ENCODE measurements at regions not wholly inside any gene's neighbourhood (a gene's known extent, or its start where the extent isn't known, plus 50 kb on each side); places are given as distances from the start of the nearest gene placed in this dataset.

DNA sequence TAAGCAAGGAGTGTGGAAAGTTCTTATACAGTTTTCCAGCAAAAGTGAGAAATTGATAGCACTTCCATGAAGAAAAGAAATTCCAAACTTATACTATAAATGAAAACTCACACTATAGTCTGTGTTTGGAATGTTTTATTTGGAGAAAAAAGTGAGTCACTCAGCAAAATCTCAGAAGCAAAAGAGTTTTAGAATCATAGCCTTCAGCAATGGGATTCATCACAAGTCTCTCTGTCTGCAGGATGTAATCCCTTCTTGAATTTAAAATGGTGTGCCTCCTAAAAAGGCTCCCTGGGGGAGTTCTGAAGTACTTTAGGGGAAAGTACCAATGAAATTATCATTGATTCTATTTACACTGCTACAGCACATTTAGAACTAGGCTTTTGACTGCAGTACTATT is 756.4 kb downstream of the XPNPEP1 start:
- CTCF ChIA-PET = no interaction called here
- H3K27me3 ChIP-seq (ENCODE audit: insufficient read depth, low read depth) = no peaks in the 10 kb centered on the region
- H3K79me2 ChIP-seq (ENCODE audit: low read depth) = no peaks in the 10 kb centered on the region
- POLR2A ChIA-PET (ENCODE audit: unreplicated experiment) = no interaction called here
- no peak overlapping the region for H3K4me2 ChIP-seq
- no peaks in the 10 kb centered on the region for H3K9me3 ChIP-seq (ENCODE audit: insufficient read depth, low read depth)
- H3F3A ChIP-seq (ENCODE audit: insufficient read depth, low read depth) = no peaks in the 10 kb centered on the region
- no peak overlapping the region for H2AFZ ChIP-seq
- H3K36me3 ChIP-seq (ENCODE audit: low read depth) = no peaks in the 10 kb centered on the region
- no peaks in the 10 kb centered on the region for H3K9me2 ChIP-seq (ENCODE audit: insufficient read depth)
- no peak for TF ChIP-seq EZH2 (IDR thresholded peaks at IDR 0.05; ENCODE audit: low read depth)
- TF ChIP-seq, protein P1, sequence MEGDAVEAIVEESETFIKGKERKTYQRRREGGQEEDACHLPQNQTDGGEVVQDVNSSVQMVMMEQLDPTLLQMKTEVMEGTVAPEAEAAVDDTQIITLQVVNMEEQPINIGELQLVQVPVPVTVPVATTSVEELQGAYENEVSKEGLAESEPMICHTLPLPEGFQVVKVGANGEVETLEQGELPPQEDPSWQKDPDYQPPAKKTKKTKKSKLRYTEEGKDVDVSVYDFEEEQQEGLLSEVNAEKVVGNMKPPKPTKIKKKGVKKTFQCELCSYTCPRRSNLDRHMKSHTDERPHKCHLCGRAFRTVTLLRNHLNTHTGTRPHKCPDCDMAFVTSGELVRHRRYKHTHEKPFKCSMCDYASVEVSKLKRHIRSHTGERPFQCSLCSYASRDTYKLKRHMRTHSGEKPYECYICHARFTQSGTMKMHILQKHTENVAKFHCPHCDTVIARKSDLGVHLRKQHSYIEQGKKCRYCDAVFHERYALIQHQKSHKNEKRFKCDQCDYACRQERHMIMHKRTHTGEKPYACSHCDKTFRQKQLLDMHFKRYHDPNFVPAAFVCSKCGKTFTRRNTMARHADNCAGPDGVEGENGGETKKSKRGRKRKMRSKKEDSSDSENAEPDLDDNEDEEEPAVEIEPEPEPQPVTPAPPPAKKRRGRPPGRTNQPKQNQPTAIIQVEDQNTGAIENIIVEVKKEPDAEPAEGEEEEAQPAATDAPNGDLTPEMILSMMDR (conservative IDR thresholded peaks at IDR 0.05) = no peak
- no peaks in the 10 kb centered on the region for H4K20me1 ChIP-seq (ENCODE audit: insufficient read depth)
- H3K4me3 ChIP-seq = no peak overlapping the region
- no peak overlapping the region for H3K27ac ChIP-seq
- no peak for DNase-seq
- intact Hi-C loops (cut with micrococcal nuclease; ENCODE audit: unreplicated experiment) = no loop called here
- BruUV-seq (replicated peaks) = no TSS peak
- no peaks in the 10 kb centered on the region for H3K4me1 ChIP-seq (replicated peaks; ENCODE audit: insufficient read depth)

- TF ChIP-seq EZH2 (IDR thresholded peaks at IDR 0.05; ENCODE audit: low read depth) = no peak
- TF ChIP-seq, protein P1 (conservative IDR thresholded peaks at IDR 0.05) = no peak
- no peaks in the 10 kb centered on the region for H3K9me3 ChIP-seq (ENCODE audit: insufficient read depth, low read depth)
- no peak overlapping the region for H3K4me2 ChIP-seq
- CTCF ChIA-PET = no interaction called here
- H3K79me2 ChIP-seq (ENCODE audit: low read depth) = no peaks in the 10 kb centered on the region
- H3K4me3 ChIP-seq = no peak overlapping the region
- H3K36me3 ChIP-seq (ENCODE audit: low read depth) = no peaks in the 10 kb centered on the region
- H3K9me2 ChIP-seq (ENCODE audit: insufficient read depth) = no peaks in the 10 kb centered on the region
- no peak for DNase-seq
- no peaks in the 10 kb centered on the region for H3K27me3 ChIP-seq (ENCODE audit: insufficient read depth, low read depth)
- H3K4me1 ChIP-seq (replicated peaks; ENCODE audit: insufficient read depth) = no peaks in the 10 kb centered on the region
- POLR2A ChIA-PET (ENCODE audit: unreplicated experiment) = no interaction called here
- intact Hi-C loops (cut with micrococcal nuclease; ENCODE audit: unreplicated experiment) = no loop called here
- no peak overlapping the region for H2AFZ ChIP-seq
- BruUV-seq (replicated peaks) = no TSS peak
- H4K20me1 ChIP-seq (ENCODE audit: insufficient read depth) = no peaks in the 10 kb centered on the region
- no peak overlapping the region for H3K27ac ChIP-seq
- no peaks in the 10 kb centered on the region for H3F3A ChIP-seq (ENCODE audit: insufficient read depth, low read depth)
Observed at GRCh38 chr10:109159351-109159750, 764.0 kb downstream of the XPNPEP1 start.

DNA sequence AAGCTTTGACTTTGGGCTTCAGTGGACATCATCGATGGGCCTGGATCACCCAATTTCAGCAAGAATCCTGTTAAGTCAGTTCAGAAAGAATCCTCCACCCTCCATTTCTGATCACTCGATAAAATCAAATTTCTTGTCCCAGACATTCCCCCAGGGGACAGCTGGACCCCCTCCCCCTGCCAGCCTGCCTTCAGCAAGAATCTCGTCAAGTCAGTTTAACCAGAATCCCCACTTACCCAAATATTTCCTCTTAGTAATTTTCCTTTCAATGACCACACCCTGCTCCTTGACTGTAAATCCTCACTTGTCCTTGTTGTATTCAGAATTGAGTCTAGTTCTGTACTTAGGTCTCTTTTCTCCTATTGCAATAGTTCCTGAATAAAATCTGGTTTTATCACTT is 766.9 kb downstream of the XPNPEP1 start:
- Histone ChIP-seq H3K4me3 (no peak overlapping the region), H3K9me2 (ENCODE audit: insufficient read depth) (no peaks in the 10 kb centered on the region), H3F3A (ENCODE audit: insufficient read depth, low read depth) (no peaks in the 10 kb centered on the region), H3K79me2 (ENCODE audit: low read depth) (no peaks in the 10 kb centered on the region), H3K4me1 (replicated peaks; ENCODE audit: insufficient read depth) (no peaks in the 10 kb centered on the region), H3K27me3 (ENCODE audit: insufficient read depth, low read depth) (no peaks in the 10 kb centered on the region), H3K4me2 (peak overlapping the region; percentile 46), H3K27ac (0 out of 2 replicates have a peak overlapping the region, but pooled peaks have one; percentile 29), H4K20me1 (ENCODE audit: insufficient read depth) (no peaks in the 10 kb centered on the region), H3K36me3 (ENCODE audit: low read depth) (no peaks in the 10 kb centered on the region), H3K9me3 (ENCODE audit: insufficient read depth, low read depth) (no peaks in the 10 kb centered on the region), H2AFZ (no peak overlapping the region)
- intact Hi-C loops (cut with micrococcal nuclease; ENCODE audit: unreplicated experiment) = no loop called here
- POLR2A ChIA-PET (ENCODE audit: unreplicated experiment) = no interaction called here
- CTCF ChIA-PET = no interaction called here
- no TSS peak for BruUV-seq (replicated peaks)
- peak in 1 of 2 experiments; percentile 72 for DNase-seq
- TF ChIP-seq, protein P1 (conservative IDR thresholded peaks at IDR 0.05) = no peak
- no peak for TF ChIP-seq EZH2 (IDR thresholded peaks at IDR 0.05; ENCODE audit: low read depth)

All from PC-9 (cell line).